AG04449 (cell line): ENCODE measurements at regions not wholly inside any gene's neighbourhood (a gene's known extent, or its start where the extent isn't known, plus 50 kb on each side); places are given as distances from the start of the nearest gene placed in this dataset.

Source experiments
- CTCF ChIA-PET: fragments of 350-600 bp; formaldehyde crosslinking; extraction: SDS; loops from one replicate; lab custom pipeline; 2021; ENCODE audit warnings: antibody characterized with exemption; lab: Yijun Ruan, JAX
- POLR2A ChIA-PET: fragments of 400-600, 350-600 bp; formaldehyde crosslinking; extraction: SDS; loops from one replicate; lab custom pipeline; 2020; ENCODE audit warnings: antibody characterized with exemption, inconsistent platforms; lab: Yijun Ruan, JAX
- DNase-seq: peaks from one replicate; pipeline ENCODE4 v3.0.0-alpha.2; 2010; ENCODE audit warnings: low read depth, low spot score
- H3K4me3 ChIP-seq: 2 replicates; pipeline ENCODE4 v1.5.1; 2011; ENCODE audit warnings: low read depth, mild to moderate bottlenecking, control low read depth, low read length
- TF ChIP-seq, protein P1 (sequence below): IDR thresholded peaks from one replicate; pipeline ENCODE4 v1.5.1; 2011; ENCODE audit warnings: mild to moderate bottlenecking, moderate library complexity, low read length, control low read depth, inconsistent platforms; ENCODE audit not compliant: insufficient read depth; ENCODE audit errors: missing control alignments

- POLR2A ChIA-PET = no interaction called here
- CTCF ChIA-PET = no interaction called here
- TF ChIP-seq, protein P1, sequence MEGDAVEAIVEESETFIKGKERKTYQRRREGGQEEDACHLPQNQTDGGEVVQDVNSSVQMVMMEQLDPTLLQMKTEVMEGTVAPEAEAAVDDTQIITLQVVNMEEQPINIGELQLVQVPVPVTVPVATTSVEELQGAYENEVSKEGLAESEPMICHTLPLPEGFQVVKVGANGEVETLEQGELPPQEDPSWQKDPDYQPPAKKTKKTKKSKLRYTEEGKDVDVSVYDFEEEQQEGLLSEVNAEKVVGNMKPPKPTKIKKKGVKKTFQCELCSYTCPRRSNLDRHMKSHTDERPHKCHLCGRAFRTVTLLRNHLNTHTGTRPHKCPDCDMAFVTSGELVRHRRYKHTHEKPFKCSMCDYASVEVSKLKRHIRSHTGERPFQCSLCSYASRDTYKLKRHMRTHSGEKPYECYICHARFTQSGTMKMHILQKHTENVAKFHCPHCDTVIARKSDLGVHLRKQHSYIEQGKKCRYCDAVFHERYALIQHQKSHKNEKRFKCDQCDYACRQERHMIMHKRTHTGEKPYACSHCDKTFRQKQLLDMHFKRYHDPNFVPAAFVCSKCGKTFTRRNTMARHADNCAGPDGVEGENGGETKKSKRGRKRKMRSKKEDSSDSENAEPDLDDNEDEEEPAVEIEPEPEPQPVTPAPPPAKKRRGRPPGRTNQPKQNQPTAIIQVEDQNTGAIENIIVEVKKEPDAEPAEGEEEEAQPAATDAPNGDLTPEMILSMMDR = no peak
- DNase-seq = peak; percentile 24
- H3K4me3 ChIP-seq = no peak overlapping the region
Observed at GRCh38 chr13:84352946-84353345, 470.7 kb upstream of the SLITRK1 start.

GRCh38 chr13:84339456-84339855, 457.2 kb upstream of the SLITRK1 start:
- TF ChIP-seq, protein P1 = no peak
- DNase-seq = no peak
- ChIA-PET CTCF (no interaction called here), POLR2A (no interaction called here)
- H3K4me3 ChIP-seq = no peak overlapping the region

DNA sequence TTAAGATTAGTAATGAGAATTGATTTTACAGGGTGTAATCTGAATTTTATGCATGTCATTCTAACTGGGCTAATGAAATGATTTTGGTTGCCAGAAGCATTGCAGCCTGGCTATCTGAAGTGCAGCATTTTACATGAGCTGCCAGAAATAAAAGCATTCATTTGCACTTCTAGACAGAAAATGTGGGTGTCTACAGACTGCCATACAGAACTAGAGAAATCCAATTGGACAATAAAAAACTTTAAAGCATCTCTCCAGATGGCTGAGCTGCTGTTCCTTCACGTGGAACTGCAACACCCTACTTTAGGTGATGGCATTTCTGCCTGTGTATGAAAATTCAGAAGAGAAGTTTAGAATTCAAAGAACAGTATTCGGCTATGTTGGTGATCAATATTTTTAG, 450.1 kb upstream of the SLITRK1 start:
- TF ChIP-seq, protein P1 = no peak
- ChIA-PET CTCF (interaction anchor here (1.7 kb wide), 1 partner anchor 12 kb away, joined by 7 read pairs; no protein-coding TSS in a partner anchor), POLR2A (no interaction called here)
- H3K4me3 ChIP-seq = no peak overlapping the region
- no peak for DNase-seq

DNA sequence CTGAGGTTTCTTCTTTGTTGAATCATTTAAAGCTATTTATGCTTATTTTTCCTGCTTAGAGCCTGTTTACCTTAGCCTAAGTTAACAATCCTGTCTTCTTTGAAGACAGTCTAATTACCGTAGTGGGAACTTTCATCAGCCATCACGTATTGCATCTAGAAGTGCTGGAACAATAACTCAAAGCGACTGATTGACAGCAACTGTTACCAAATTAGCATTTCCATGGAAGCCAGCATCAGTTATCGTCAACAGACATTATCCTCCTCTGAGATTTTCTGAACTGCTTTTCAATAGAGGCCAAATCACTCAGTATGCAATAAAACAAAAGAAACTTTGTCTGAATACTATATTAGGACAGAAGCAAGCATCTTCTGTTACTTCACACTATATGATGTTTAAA, 433.3 kb upstream of the SLITRK1 start:
- DNase-seq = no peak
- TF ChIP-seq, protein P1 = no peak

DNA sequence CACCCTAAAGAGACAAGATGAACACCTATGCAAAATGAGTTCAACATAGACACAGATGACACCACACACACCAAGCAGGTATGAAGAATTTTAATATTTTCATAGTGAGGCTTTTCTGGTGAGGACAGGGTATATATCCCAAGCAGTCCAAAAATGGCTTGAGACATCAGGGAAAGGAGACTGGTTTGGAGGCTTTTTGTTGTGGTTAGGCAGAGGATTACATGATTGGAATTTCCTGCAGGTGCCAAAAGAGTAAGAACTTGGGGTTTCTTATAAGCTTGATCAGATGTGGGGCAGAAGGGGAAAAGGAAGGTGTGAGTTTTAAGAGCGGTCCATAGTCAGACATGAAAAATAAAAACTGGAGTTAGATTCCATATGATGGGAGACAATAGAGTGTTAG, 420.8 kb upstream of the SLITRK1 start:
- TF ChIP-seq, protein P1 = no peak
- no peak overlapping the region for H3K4me3 ChIP-seq
- ChIA-PET CTCF (no interaction called here), POLR2A (no interaction called here)
- DNase-seq = no peak

More for the DNA sequence above, 433.3 kb upstream of the SLITRK1 start:
- ChIA-PET CTCF (no interaction called here), POLR2A (no interaction called here)
- H3K4me3 ChIP-seq = no peak overlapping the region

- TF ChIP-seq, protein P1 = no peak
- POLR2A ChIA-PET = no interaction called here
- H3K4me3 ChIP-seq = no peak overlapping the region
- CTCF ChIA-PET = no interaction called here
- no peak for DNase-seq
Observed at GRCh38 chr13:84297251-84297650, 415.0 kb upstream of the SLITRK1 start.
